Neutrophil (primary cell): ENCODE measurements at regions not wholly inside any gene's neighbourhood (a gene's known extent, or its start where the extent isn't known, plus 50 kb on each side); places are given as distances from the start of the nearest gene placed in this dataset.

Experiments
- H3K27ac ChIP-seq: fragments of 200-600 bp; sonication (generic); 2 replicates; pipeline ENCODE4 v1.5.1; 2016; ENCODE audit warnings: mild to moderate bottlenecking, moderate library complexity
- H3K27me3 ChIP-seq: fragments of 200-600 bp; sonication (generic); 2 replicates; pipeline ENCODE4 v1.6.0; 2016; ENCODE audit warnings: mild to moderate bottlenecking
- H3K36me3 ChIP-seq: fragments of 200-600 bp; sonication (generic); 2 replicates; pipeline ENCODE4 v1.5.1; 2017
- H3K4me1 ChIP-seq, 2 experiments: fragments of 200-600 bp in 1 of 2; sonication (generic) in 1 of 2; 1 replicate in 1 of 2; 2 replicates in 1 of 2; pipeline versions ENCODE4 v1.5.1 to v1.6.1; 2013 to 2016; ENCODE audit warnings: low read depth in 1 of 2, low read length in 1 of 2, mild to moderate bottlenecking in 1 of 2, moderate library complexity in 1 of 2; ENCODE audit not compliant: control insufficient read depth in 1 of 2, insufficient read depth in 1 of 2
- H3K4me3 ChIP-seq, 2 experiments: fragments of 200-600 bp in 1 of 2; sonication (generic) in 1 of 2; 1 replicate in 1 of 2; 2 replicates in 1 of 2; pipeline ENCODE4 v1.5.1; 2013 to 2016; ENCODE audit warnings: low read depth in 1 of 2, low read length in 1 of 2, mild to moderate bottlenecking in 1 of 2, moderate library complexity in 1 of 2
- H3K9me3 ChIP-seq: fragments of 200-600 bp; sonication (generic); 2 replicates; pipeline ENCODE4 v1.5.1; 2016
- TF ChIP-seq, protein P1 (sequence below): fragments of 200-600 bp; sonication (generic); IDR thresholded peaks from 2 replicates; pipeline ENCODE4 v1.5.1; 2016; ENCODE audit warnings: antibody characterized with exemption

DNA sequence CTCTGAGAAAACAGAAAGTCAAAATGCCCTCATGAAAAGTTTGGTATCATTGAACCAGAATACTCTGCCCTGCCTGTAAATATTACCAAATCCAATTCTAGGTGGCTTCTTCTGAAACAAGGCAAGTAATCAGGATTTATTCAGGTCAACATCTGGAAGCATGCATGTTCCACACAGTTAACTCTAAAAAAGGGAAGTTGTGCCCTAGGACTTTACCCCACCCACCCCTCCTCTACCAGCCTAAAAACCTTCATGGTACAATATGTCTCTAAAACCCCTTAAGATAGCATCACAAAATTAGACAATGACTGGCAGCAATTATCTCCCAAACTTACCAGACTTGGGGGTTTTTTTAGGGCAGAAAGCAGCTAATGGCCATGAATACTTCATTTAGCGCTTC, 414.8 kb upstream of the SLC30A5 start:
- Histone ChIP-seq H3K9me3 (no peaks in the 10 kb centered on the region), H3K36me3 (no peaks in the 10 kb centered on the region), H3K27ac (no peak overlapping the region), H3K27me3 (no peaks in the 10 kb centered on the region), H3K4me1 (peaks cover 4 to 18% of the 10 kb centered on the region in 2 experiments), H3K4me3 (no peak overlapping the region)
- TF ChIP-seq, protein P1, sequence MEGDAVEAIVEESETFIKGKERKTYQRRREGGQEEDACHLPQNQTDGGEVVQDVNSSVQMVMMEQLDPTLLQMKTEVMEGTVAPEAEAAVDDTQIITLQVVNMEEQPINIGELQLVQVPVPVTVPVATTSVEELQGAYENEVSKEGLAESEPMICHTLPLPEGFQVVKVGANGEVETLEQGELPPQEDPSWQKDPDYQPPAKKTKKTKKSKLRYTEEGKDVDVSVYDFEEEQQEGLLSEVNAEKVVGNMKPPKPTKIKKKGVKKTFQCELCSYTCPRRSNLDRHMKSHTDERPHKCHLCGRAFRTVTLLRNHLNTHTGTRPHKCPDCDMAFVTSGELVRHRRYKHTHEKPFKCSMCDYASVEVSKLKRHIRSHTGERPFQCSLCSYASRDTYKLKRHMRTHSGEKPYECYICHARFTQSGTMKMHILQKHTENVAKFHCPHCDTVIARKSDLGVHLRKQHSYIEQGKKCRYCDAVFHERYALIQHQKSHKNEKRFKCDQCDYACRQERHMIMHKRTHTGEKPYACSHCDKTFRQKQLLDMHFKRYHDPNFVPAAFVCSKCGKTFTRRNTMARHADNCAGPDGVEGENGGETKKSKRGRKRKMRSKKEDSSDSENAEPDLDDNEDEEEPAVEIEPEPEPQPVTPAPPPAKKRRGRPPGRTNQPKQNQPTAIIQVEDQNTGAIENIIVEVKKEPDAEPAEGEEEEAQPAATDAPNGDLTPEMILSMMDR: no peak

DNA sequence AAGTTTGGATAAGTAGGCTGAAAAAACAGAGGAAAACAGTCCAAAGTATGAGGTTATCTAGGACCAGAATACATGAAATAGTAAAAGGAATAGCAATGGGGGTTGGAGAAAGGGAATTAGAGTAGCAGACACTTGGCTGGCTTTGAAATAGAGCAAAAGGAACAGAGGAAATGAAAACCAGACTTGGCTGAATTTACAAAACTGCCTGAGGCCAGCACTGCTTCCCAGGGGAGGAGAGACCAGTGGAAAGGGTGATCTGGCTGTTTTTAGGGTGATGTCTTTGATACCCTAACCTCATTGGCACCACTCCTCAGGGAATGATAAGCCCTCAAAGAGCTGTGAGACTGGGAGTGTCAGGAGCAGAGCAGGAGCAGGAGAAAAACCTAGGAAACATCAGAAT, 413.4 kb upstream of the SLC30A5 start:
- Histone ChIP-seq H3K4me3 (no peak overlapping the region), H3K36me3 (no peaks in the 10 kb centered on the region), H3K27ac (no peak overlapping the region), H3K27me3 (no peaks in the 10 kb centered on the region), H3K4me1 (peaks cover 4 to 18% of the 10 kb centered on the region in 2 experiments), H3K9me3 (no peaks in the 10 kb centered on the region)
- TF ChIP-seq, protein P1: no peak

DNA sequence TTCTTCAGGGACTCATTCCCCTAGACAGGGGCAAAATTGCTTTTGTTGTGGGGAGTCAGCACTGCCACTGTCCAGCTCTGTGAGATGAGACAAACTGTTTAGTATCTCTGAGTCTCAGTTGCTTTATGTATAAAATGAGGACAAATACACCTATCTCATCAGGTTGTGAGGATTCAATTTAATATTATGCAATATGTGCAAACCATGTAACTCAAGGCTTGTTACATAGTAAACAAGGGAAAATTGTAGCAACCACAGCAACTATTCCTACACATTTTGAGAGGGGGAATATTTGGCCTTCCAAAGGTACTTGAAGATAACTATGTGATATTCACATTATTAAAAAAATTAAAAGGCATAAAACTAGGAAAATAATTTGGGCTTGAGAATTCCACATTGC, 411.9 kb upstream of the SLC30A5 start:
- no peak overlapping the region for H3K4me3 ChIP-seq
- H3K9me3 ChIP-seq: no peaks in the 10 kb centered on the region
- peaks cover 4 to 17% of the 10 kb centered on the region in 2 experiments for H3K4me1 ChIP-seq
- TF ChIP-seq, protein P1: no peak
- H3K27ac ChIP-seq: no peak overlapping the region
- H3K27me3 ChIP-seq: no peaks in the 10 kb centered on the region
- no peaks in the 10 kb centered on the region for H3K36me3 ChIP-seq

DNA sequence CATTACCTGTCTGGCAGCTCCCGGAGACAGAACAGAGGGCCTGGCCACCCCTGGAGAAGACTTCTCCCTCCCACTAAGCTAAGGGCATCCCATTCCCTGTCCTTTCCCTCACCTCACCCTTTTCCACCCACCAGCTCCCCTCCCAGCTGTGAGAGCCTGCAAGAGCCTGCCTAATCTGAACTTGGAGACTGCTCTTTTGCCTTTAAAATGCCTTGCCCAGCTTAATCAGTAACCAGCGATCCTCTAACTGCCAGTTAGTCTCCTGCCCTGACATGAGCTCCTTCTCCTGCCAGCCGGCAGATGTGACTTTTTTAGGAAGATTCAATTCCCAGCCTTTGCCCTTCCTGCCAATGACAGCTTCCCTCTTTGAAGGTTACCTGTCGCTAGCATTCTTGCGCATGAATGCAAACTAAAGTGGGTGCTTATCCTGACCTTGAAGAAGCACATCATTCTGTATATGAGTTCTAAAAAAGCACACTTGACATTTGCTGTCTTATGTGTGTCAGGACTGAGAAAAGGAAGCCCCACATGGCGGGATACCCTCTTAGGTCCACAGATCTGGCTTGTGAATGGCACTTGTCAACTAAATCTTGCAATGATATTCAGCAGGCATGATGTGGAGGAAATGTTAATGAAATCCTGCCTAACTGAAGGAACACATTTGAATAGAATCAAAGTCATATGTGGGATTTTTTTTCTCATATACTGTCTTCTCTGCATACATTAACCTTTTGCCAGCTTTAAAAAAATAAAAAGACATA, 411.2 kb upstream of the SLC30A5 start:
- TF ChIP-seq, protein P1: no peak
- no peaks in the 10 kb centered on the region for H3K36me3 ChIP-seq
- no peak overlapping the region for H3K27ac ChIP-seq
- H3K9me3 ChIP-seq: no peaks in the 10 kb centered on the region
- peaks cover 4 to 11% of the 10 kb centered on the region in 2 experiments for H3K4me1 ChIP-seq
- no peaks in the 10 kb centered on the region for H3K27me3 ChIP-seq
- no peak overlapping the region for H3K4me3 ChIP-seq

DNA sequence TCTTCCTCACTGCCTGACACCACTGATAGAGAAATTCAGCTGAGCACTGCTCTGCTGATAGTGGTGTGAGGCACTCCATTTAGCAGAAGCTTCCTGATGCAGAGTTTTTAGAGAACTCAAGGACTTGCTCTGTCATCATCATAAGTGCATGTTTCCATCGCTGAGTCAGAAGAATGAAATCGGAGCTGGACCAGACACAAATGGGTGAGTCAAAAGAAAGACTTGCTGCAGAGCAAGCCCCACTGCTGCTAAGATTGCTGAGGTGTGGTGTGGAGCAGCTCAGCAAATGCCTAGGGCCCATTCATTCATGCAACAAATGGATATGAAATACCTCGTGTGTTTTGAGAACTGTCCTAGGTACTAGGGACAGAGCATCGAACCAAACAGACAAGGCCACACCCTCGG, 410.2 kb upstream of the SLC30A5 start:
- Histone ChIP-seq H3K27ac (no peak overlapping the region), H3K9me3 (no peaks in the 10 kb centered on the region)

More for the DNA sequence above, 410.2 kb upstream of the SLC30A5 start:
- TF ChIP-seq, protein P1: no peak
- Histone ChIP-seq H3K27me3 (no peaks in the 10 kb centered on the region), H3K4me3 (no peak overlapping the region), H3K36me3 (no peaks in the 10 kb centered on the region), H3K4me1 (peaks cover 0 to 5% of the 10 kb centered on the region in 2 experiments)
